Loucy (cell line): ENCODE measurements at regions not wholly inside any gene's neighbourhood (a gene's known extent, or its start where the extent isn't known, plus 50 kb on each side); places are given as distances from the start of the nearest gene placed in this dataset.

ENCODE experiments used
- EZH2phosphoT487 ChIP-seq: fragments of 200-600 bp; IDR thresholded peaks from 2 replicates; pipeline ENCODE4 v1.6.1; 2018; ENCODE audit warnings: antibody characterized with exemption, mild to moderate bottlenecking, moderate library complexity, borderline replicate concordance
- TF ChIP-seq, protein P1 (sequence below): fragments of 200-600 bp; sonication (generic); conservative IDR thresholded peaks from 2 replicates; pipeline ENCODE4 v1.5.1; 2014; ENCODE audit warnings: mild to moderate bottlenecking, antibody characterized with exemption, low read length

DNA sequence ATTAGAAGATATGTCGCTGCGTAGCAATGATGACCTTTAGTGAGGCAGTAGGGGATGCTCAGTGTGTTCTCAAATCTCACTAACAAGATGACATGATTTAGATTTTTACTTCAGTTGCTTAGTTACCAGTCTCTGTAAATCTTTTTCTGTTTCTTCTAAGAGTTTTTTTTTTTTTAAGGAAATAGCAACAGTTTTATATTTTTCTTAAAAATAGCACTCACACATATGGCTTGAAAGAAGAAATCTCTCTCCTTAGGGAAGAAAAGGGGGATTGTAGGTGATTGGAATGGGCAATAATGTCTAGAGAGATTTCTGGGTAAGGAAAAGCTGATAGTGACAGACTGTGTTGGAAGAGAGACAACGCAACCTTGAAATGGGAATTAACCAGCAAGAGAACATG is 524.6 kb upstream of the ARPP21 start:
- TF ChIP-seq, protein P1, sequence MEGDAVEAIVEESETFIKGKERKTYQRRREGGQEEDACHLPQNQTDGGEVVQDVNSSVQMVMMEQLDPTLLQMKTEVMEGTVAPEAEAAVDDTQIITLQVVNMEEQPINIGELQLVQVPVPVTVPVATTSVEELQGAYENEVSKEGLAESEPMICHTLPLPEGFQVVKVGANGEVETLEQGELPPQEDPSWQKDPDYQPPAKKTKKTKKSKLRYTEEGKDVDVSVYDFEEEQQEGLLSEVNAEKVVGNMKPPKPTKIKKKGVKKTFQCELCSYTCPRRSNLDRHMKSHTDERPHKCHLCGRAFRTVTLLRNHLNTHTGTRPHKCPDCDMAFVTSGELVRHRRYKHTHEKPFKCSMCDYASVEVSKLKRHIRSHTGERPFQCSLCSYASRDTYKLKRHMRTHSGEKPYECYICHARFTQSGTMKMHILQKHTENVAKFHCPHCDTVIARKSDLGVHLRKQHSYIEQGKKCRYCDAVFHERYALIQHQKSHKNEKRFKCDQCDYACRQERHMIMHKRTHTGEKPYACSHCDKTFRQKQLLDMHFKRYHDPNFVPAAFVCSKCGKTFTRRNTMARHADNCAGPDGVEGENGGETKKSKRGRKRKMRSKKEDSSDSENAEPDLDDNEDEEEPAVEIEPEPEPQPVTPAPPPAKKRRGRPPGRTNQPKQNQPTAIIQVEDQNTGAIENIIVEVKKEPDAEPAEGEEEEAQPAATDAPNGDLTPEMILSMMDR = no peak
- TF ChIP-seq EZH2phosphoT487 = no peak
